ENCODE measurements at regions not wholly inside any gene's neighbourhood (a gene's known extent, or its start where the extent isn't known, plus 50 kb on each side); places are given as distances from the start of the nearest gene placed in this dataset.

- DNase-seq: peak in 2 of 4 experiments; percentile 47 to 51
Observed at GRCh38 chr21:35358008-35358407, 308.9 kb upstream of the RUNX1 start.

GRCh38 chr21:35357041-35357780 lies 308.1 kb upstream of the RUNX1 start:
- no peak for DNase-seq

GRCh38 chr21:35354078-35354477 lies 305.0 kb upstream of the RUNX1 start:
- DNase-seq: no peak

GRCh38 chr21:35352793-35353192 lies 303.7 kb upstream of the RUNX1 start:
- no peak for DNase-seq

GRCh38 chr21:35352066-35352770 lies 303.1 kb upstream of the RUNX1 start:
- peak in 2 of 4 experiments; percentile 9 to 41 for DNase-seq

GRCh38 chr21:35351434-35351833 lies 302.3 kb upstream of the RUNX1 start:
- no peak for DNase-seq

- DNase-seq: no peak
Observed at GRCh38 chr21:35350965-35351364, 301.9 kb upstream of the RUNX1 start.

GRCh38 chr21:35349376-35350080 lies 300.4 kb upstream of the RUNX1 start:
- no peak for DNase-seq

- no peak for DNase-seq
Observed at GRCh38 chr21:35348686-35349085, 299.6 kb upstream of the RUNX1 start.

GRCh38 chr21:35346697-35347096 lies 297.6 kb upstream of the RUNX1 start:
- no peak for DNase-seq

GRCh38 chr21:35345954-35346353 lies 296.9 kb upstream of the RUNX1 start:
- no peak for DNase-seq

GRCh38 chr21:35344582-35344981 lies 295.5 kb upstream of the RUNX1 start:
- no peak for DNase-seq

- peak in 3 of 4 experiments; percentile 24 to 52 (median 29) for DNase-seq
Observed at GRCh38 chr21:35343046-35343819, 294.1 kb upstream of the RUNX1 start.

- no peak for DNase-seq
Observed at GRCh38 chr21:35342440-35342839, 293.3 kb upstream of the RUNX1 start.

GRCh38 chr21:35340273-35340672 lies 291.2 kb upstream of the RUNX1 start:
- no peak for DNase-seq

GRCh38 chr21:35338881-35339632 lies 290.0 kb upstream of the RUNX1 start:
- DNase-seq: peak in 3 of 4 experiments; percentile 18 to 29 (median 26)

GRCh38 chr21:35338281-35338680 lies 289.2 kb upstream of the RUNX1 start:
- DNase-seq: no peak

- DNase-seq: no peak
Observed at GRCh38 chr21:35337573-35337972, 288.5 kb upstream of the RUNX1 start.

GRCh38 chr21:35336534-35336933 lies 287.4 kb upstream of the RUNX1 start:
- DNase-seq: no peak

- DNase-seq: no peak
Observed at GRCh38 chr21:35335951-35336446, 286.9 kb upstream of the RUNX1 start.

GRCh38 chr21:35333831-35334618 lies 284.9 kb upstream of the RUNX1 start:
- DNase-seq: peak; percentile 56 to 64 (median 62)
